Astrocyte (in vitro differentiated cells and primary cell): ENCODE measurements at regions not wholly inside any gene's neighbourhood (a gene's known extent, or its start where the extent isn't known, plus 50 kb on each side); places are given as distances from the start of the nearest gene placed in this dataset.

ENCODE experiments used
- DNase-seq: peaks from one replicate; pipeline ENCODE4 v3.0.0-alpha.2; 2010; ENCODE audit warnings: low read depth
- FAIRE-seq: peaks from 2 replicates; lab custom pipeline; 2011; peaks lifted over from hg19 to GRCh38; lab: Jason Lieb, UNC
- H2AFZ ChIP-seq: 2 replicates; pipeline ENCODE4 v1.6.0; 2012; ENCODE audit warnings: low read depth, low read length, inconsistent platforms
- H3K27ac ChIP-seq: 2 replicates; pipeline ENCODE4 v1.5.1; 2011; ENCODE audit warnings: low read depth, low read length, inconsistent platforms
- H3K27me3 ChIP-seq: 2 replicates; pipeline ENCODE4 v1.6.0; 2011; ENCODE audit warnings: low read length, inconsistent platforms; ENCODE audit not compliant: insufficient read depth
- H3K36me3 ChIP-seq: 2 replicates; pipeline ENCODE4 v1.5.1; 2011; ENCODE audit warnings: low read length, inconsistent platforms; ENCODE audit not compliant: insufficient read depth
- H3K4me1 ChIP-seq: 2 replicates; pipeline ENCODE4 v1.5.1; 2011; ENCODE audit warnings: low read length, inconsistent platforms; ENCODE audit not compliant: insufficient read depth
- H3K4me2 ChIP-seq: 2 replicates; pipeline ENCODE4 v1.6.0; 2012; ENCODE audit warnings: low read length, inconsistent platforms
- H3K4me3 ChIP-seq: 2 replicates; pipeline ENCODE4 v1.5.1; 2011; ENCODE audit warnings: low read depth, mild to moderate bottlenecking, low read length, inconsistent platforms; ENCODE audit not compliant: insufficient read depth
- H3K79me2 ChIP-seq: 2 replicates; pipeline ENCODE4 v1.6.0; 2012; ENCODE audit warnings: mild to moderate bottlenecking, low read length, inconsistent platforms; ENCODE audit not compliant: insufficient read depth
- H3K9ac ChIP-seq: 2 replicates; pipeline ENCODE4 v1.6.0; 2012; ENCODE audit warnings: mild to moderate bottlenecking, low read length, inconsistent platforms
- H3K9me3 ChIP-seq: 2 replicates; pipeline ENCODE4 v1.5.1; 2012; ENCODE audit warnings: low read depth, mild to moderate bottlenecking, low read length, inconsistent platforms; ENCODE audit not compliant: insufficient read depth
- H4K20me1 ChIP-seq: 2 replicates; pipeline ENCODE4 v1.6.0; 2012; ENCODE audit warnings: low read length, inconsistent platforms; ENCODE audit not compliant: insufficient read depth
- H3K27ac Mint-ChIP-seq: one replicate; pipeline ENCODE4 v1.8.0; 2021; ENCODE audit warnings: mild to moderate bottlenecking, mixed read lengths; ENCODE audit not compliant: unreplicated experiment
- H3K27me3 Mint-ChIP-seq: one replicate; pipeline ENCODE4 v1.8.0; 2021; ENCODE audit warnings: low read depth, mixed read lengths; ENCODE audit not compliant: unreplicated experiment
- H3K36me3 Mint-ChIP-seq: one replicate; pipeline ENCODE4 v1.8.0; 2021; ENCODE audit warnings: low read depth, mixed read lengths; ENCODE audit not compliant: unreplicated experiment
- H3K4me1 Mint-ChIP-seq: one replicate; pipeline ENCODE4 v1.8.0; 2021; ENCODE audit warnings: low read depth, mixed read lengths; ENCODE audit not compliant: unreplicated experiment
- H3K4me3 Mint-ChIP-seq: one replicate; pipeline ENCODE4 v1.8.0; 2021; ENCODE audit warnings: mild to moderate bottlenecking, moderate library complexity, mixed read lengths; ENCODE audit not compliant: unreplicated experiment
- H3K9me3 Mint-ChIP-seq: one replicate; pipeline ENCODE4 v1.8.0; 2021; ENCODE audit warnings: mild to moderate bottlenecking, mixed read lengths; ENCODE audit not compliant: unreplicated experiment
- CTCF ChIP-seq: IDR thresholded peaks from 2 replicates; pipeline ENCODE4 v1.5.1; 2011; ENCODE audit warnings: low read depth, mild to moderate bottlenecking, inconsistent platforms, low read length, moderate library complexity; ENCODE audit not compliant: insufficient read depth
- EZH2 ChIP-seq: IDR thresholded peaks from 2 replicates; pipeline ENCODE4 v1.6.1; 2012; ENCODE audit warnings: mild to moderate bottlenecking, low read length, inconsistent platforms; ENCODE audit not compliant: insufficient read depth

GRCh38 chr2:167484875-167485274 lies 596.6 kb downstream of the XIRP2 start:
- Histone ChIP-seq H3K4me3 (no peak overlapping the region), H3K36me3 (no peaks in the 10 kb centered on the region), H3K4me1 (no peaks in the 10 kb centered on the region), H3K4me2 (no peak overlapping the region), H3K79me2 (no peaks in the 10 kb centered on the region), H3K27ac (no peak overlapping the region), H3K27me3 (no peaks in the 10 kb centered on the region), H3K9me3 (no peaks in the 10 kb centered on the region), H4K20me1 (no peaks in the 10 kb centered on the region), H3K9ac (no peak overlapping the region), H2AFZ (no peak overlapping the region)
- Mint-ChIP-seq H3K36me3 (no peaks in the 10 kb centered on the region), H3K27ac (no peak overlapping the region), H3K9me3 (no peaks in the 10 kb centered on the region), H3K4me1 (peaks cover 9% of the 10 kb centered on the region), H3K27me3 (no peaks in the 10 kb centered on the region), H3K4me3 (no peak overlapping the region)
- DNase-seq (no peak), FAIRE-seq (no peak)
- TF ChIP-seq EZH2 = no peak
- TF ChIP-seq CTCF = no peak

- Mint-ChIP-seq H3K9me3 (no peaks in the 10 kb centered on the region), H3K27ac (no peak overlapping the region), H3K4me3 (no peak overlapping the region), H3K27me3 (no peaks in the 10 kb centered on the region), H3K4me1 (peaks cover 9% of the 10 kb centered on the region), H3K36me3 (no peaks in the 10 kb centered on the region)
- Histone ChIP-seq H3K4me3 (no peak overlapping the region), H3K79me2 (no peaks in the 10 kb centered on the region), H3K9me3 (no peaks in the 10 kb centered on the region), H3K27me3 (no peaks in the 10 kb centered on the region), H3K27ac (no peak overlapping the region), H4K20me1 (no peaks in the 10 kb centered on the region), H3K4me2 (no peak overlapping the region), H3K36me3 (no peaks in the 10 kb centered on the region), H2AFZ (no peak overlapping the region), H3K9ac (no peak overlapping the region), H3K4me1 (no peaks in the 10 kb centered on the region)
- TF ChIP-seq EZH2 (no peak), CTCF (no peak)
- no peak for FAIRE-seq
- DNase-seq = no peak
These were observed 592.7 kb downstream of the XIRP2 start for GRCh38 chr2:167480986-167481309.

GRCh38 chr2:167480232-167480985 lies 592.1 kb downstream of the XIRP2 start:
- no peak overlapping the region for H3K4me3 Mint-ChIP-seq
- no peaks in the 10 kb centered on the region for H3K79me2 ChIP-seq
- no peak overlapping the region for H3K27ac ChIP-seq
- no peaks in the 10 kb centered on the region for H3K36me3 Mint-ChIP-seq
- H3K9me3 Mint-ChIP-seq = no peaks in the 10 kb centered on the region
- no peak overlapping the region for H2AFZ ChIP-seq
- no peaks in the 10 kb centered on the region for H3K4me1 ChIP-seq
- H3K4me3 ChIP-seq = no peak overlapping the region
- no peak overlapping the region for H3K9ac ChIP-seq
- no peaks in the 10 kb centered on the region for H4K20me1 ChIP-seq
- no peaks in the 10 kb centered on the region for H3K27me3 Mint-ChIP-seq
- TF ChIP-seq CTCF (no peak), EZH2 (no peak)
- H3K9me3 ChIP-seq = no peaks in the 10 kb centered on the region
- no peaks in the 10 kb centered on the region for H3K36me3 ChIP-seq
- no peak for DNase-seq
- H3K4me1 Mint-ChIP-seq = peaks cover 9% of the 10 kb centered on the region
- no peaks in the 10 kb centered on the region for H3K27me3 ChIP-seq
- no peak overlapping the region for H3K27ac Mint-ChIP-seq
- no peak for FAIRE-seq
- H3K4me2 ChIP-seq = no peak overlapping the region
